Ramos (cell line): ENCODE measurements at regions not wholly inside any gene's neighbourhood (a gene's known extent, or its start where the extent isn't known, plus 50 kb on each side); places are given as distances from the start of the nearest gene placed in this dataset.
"Not testable (repeated sequence)": the region's sequence is repeated elsewhere in the genome, so short reads cannot be mapped to it uniquely, and the experiment has no call there.

Experiments used
- in situ Hi-C: fragments of 300-500 bp; cut with MboI; formaldehyde crosslinking; loops from one replicate; pipeline ENCODE4 v1.14.3; 2022; ENCODE audit warnings: low sequenced_read_pairs; ENCODE audit not compliant: unreplicated experiment

DNA sequence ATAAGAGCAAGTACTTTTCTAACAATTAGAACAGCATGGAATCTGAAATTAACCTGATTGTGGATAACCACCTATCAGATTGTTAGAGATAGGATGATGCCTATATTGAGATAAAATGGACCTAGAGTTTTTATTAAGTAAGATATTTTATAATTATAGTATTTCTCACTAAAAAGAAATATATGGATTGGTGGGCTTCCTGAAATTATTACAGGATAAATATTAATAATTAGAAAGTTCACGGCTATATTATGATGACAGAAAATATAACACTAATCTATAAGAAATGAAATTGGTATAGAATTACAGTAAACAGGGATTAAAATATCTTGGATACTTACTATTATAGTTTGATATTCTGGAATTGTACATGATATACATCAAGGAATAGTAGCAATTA is 378.0 kb upstream of the SPRY2 start:
- in situ Hi-C loops: no loop called here

DNA sequence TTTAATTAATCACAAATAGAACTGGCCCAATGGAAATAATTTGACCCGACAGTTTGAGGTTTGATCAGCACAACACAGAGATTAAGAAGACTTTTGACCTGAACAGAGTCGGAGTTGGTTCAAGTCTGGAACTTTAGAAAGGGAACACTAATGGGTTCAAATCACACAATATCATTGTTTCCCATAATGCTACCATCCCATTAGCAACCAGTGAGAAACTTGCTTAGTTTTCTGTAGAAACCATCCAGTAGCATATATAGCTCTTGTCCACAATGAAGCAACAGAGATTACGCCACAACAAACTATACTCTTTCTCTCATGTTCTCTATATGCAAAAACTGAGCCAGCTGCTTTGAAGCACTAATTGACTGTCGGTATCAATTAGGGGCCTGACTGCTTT is 376.9 kb upstream of the SPRY2 start:
- in situ Hi-C loops: no loop called here

DNA sequence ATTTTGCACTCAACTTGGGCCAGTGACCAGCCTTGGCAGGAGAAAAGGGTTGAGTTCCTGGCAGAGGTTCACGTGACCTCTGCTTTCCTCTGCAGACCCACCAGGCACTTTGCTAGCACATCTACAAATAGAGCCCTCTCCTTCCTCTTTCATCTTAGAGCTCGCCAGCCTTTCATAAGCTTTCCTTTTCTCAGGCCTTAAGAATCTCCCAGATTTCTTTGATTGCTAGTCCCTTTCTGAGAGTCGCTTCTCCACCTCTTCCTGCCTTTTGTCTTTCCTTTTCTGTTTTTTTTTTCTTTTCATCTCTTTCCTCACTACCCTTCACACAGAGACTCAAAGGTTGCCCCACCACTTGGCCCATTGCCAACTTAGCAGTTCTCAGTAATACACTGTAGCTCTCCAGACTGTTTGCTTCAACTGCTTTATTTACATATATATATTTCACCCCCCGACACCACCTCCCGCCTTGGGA is 375.7 kb upstream of the SPRY2 start:
- in situ Hi-C loops: no loop called here

DNA sequence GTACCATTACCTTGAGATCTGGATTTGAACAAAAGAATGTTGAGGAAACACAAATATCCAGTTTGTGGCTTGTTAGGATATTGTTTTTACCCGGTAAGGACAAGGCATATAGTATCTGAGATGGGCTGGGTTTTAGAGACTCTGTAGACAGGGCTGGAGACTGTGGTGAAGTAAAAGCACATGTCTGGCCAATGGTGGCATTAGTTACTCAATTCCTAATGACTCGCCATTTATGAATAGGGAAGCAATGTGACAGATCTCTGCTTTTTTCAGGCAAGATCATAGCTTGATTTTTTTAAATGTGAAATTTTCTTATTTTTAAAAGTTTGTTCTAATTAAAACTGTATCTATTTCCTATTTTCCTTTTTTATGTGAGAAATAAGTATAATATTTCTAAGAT is 371.1 kb upstream of the SPRY2 start:
- in situ Hi-C loops: no loop called here

DNA sequence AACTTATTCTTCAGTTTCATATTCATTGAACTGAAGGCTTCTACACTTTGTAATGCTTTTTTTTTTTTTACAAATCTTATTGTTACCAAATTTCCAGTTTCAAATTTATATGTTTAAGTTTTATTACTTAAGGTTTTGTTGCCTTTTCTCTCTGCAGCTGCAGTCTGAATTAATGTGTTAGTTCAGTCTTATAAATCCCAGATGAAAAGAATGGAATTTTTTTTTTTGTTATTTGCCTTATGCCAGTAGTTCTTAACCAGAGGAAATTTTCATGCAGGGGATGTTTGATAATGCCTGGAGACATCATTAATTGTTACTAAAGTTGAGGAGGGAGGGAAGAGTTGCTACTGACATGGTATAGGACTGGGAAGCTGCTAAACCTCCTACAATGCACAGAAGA is 367.9 kb upstream of the SPRY2 start:
- in situ Hi-C loops: no loop called here

DNA sequence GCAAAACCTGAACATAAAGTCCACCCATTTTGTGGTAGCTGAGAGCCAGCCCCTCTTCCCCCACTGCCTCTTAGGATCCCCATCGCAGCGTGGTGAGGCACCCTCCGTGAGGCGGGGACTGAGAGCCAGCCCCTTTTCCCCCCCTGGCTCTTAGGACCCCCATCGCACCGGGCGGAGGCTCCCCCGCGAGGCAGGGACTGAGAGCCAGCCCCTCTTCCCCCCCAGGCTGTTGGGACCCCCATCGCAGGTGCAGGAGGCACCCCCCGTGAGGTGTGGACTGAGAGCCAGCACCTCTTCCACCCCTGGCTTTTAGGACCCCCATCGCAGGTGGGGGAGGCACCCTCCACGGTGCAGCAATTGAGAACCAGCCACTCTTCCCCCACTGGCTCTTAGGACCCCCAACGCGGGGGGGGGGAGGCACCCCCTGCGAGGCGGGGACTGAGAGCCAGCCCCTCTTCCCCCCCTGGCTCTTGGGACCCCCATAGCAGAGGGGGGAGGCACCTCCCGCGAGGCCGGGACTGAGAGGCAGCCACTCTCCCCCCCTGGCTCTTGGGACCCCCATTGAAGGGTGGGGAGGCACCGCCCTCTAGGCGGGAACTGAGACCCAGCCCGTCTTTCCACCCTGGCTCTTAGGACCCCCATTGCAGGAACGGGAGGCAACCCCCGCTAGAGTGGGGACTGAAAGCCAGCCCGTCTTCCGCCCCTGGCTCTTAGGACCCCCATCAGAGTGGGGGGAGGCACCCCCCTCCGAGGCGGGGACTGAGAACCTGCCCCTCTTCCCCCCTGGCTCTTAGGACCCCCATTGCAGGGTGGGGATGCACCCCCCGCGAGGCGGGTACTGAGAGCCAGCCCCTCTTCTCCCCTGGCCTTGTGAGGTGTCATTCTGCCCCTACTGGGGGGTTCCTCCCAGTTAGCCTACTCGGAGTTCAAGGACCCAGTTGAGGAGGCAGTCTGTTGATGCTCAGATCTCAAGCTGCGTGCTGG is 366.4 kb upstream of the SPRY2 start:
- in situ Hi-C loops: no loop called here

DNA sequence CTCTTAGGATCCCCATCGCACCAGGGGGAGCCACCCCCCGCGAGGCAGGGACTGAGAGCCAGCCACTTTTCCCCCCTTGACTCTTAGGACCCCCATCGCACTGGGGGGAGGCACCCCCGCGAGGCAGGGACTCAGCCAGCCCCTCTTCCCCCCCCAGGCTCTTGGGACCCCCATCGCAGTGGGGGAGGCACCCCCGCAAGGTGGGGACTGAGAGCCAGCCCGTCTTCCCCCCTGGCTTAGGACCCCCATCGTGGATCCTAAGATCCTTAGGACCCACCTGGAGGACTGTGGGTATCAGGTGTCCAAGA is 365.2 kb upstream of the SPRY2 start:
- in situ Hi-C loops: no loop called here

DNA sequence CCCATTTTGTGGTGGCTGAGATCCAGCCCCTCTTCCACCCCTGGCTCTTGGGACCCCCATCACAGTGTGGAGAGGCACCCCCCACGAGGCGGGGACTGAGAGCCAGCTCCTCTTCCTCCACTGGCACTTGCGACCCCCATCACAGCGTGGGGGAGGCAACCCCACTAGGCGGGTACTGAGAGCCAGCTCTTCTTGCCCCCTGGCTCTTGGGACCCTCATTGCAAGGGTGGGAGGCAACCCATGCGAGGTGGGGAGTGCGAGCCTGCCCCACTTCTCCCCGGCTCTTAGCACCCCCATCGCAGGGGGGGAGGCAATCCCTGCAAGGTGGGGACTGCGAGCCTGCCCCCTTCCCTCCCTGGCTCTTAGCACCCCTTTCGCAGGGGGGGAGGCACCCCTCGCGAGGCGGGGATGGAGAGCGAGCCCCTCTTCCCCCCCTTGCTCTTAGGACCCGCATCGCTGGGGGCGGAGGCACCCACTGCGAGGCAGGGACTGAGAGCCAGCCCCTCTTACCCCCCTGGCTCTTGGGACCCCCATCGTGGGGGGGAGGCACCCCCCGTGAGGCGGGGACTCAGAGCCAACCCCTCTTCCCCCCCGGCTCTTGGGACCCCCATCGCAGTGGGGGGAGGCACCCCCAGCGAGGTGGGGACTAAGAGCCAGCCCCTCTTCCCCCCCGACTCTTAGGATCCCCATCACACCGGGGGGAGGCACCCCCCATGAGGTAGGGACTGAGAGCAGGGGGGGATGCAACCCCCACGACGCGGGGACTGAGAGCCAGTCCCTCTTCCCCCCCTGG is 364.6 kb upstream of the SPRY2 start:
- in situ Hi-C loops: no loop called here

DNA sequence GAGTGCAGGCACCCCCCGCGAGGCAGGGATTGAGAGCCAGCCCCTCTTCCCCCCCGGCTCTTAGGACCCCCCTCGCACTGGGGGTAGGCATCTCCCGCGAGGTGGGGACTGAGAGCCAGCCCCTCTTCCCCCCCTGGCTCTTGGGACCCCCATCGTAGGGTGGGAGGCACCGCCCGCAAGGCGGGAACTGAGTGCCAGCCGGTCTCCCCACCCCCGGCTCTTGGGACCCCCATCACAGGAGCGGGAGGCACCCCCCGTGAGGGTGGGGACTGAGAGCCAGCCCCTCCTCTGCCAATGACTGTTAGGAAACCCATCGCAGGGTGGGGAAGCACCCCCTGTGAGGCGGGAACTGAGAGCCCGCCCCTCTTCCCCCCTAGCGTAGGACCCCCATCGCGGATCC is 363.4 kb upstream of the SPRY2 start:
- in situ Hi-C loops: no loop called here

DNA sequence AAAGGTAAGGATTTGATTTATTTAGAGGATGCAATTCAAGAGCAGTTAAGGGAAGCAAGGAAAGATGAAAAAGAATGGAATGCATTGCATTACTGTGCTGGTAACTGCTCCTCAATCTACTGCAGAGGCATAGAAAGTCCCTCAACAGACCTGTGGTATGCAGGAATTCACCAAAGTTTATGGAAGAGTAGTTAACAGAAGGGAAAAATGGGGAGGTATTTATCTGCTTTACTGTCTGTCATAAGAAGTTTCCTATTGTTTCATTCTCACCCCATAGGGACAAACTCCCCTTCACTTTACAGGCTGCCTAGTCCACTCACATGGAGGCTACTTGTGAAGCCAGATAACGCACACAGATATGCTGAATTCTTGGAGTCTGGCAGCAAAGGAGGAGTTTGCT is 354.9 kb upstream of the SPRY2 start:
- in situ Hi-C loops: no loop called here

DNA sequence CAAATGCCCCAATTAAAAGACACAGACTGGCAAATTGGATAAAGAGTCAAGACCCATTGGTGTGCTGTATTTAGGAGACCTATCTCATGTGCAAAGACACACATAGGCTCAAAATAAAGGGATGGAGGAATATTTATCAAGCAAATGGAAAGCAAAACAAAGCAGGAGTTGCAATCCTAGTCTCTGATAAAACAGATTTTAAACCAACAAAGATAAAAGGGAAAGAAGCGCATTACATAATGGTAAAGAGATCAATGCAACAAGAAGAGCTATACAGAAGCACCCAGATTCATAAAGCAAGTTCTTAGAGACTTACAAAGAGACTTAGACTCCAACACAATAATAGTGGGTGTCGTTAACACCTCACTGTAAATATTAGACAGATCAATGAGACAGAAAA is 350.9 kb upstream of the SPRY2 start:
- in situ Hi-C loops: not testable (repeated sequence)

DNA sequence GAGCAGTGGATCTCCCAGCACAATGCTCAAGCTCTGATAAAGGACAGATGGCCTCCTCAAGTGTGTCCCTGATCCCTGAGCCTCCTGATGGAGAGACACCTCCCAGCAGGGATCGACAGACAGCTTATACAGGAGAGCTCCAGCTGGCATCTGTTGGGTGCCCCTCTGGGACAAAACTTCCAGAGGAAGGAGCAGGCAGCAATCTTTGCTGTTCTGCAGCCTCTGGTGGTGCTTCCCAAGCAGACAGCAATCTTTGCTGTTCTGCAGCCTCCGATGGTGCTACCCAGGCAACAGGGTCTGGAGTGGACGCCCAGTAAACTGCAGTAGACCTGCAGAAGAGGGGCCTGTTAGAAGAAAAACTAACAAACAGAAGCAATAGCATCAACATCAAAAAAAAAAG is 349.3 kb upstream of the SPRY2 start:
- in situ Hi-C loops: no loop called here

DNA sequence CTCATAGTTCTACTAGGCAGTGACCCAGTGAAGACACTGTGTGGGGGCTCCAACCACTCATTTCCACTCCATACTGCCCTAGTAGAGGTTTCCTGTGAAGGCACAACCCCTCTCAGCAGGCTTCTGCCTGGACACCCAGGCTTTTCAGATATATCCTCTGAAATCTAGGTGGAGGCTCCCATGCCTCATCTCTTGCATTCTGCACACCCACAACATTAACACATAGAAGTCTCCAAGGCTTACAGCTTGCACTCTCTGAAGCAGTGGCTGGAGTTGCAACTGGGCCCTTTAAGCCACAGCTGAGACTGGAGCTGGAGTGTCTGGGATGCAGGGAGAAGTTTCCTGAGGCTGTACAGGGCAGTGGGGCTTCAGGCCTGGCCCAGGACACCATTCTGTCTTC is 347.7 kb upstream of the SPRY2 start:
- in situ Hi-C loops: no loop called here

DNA sequence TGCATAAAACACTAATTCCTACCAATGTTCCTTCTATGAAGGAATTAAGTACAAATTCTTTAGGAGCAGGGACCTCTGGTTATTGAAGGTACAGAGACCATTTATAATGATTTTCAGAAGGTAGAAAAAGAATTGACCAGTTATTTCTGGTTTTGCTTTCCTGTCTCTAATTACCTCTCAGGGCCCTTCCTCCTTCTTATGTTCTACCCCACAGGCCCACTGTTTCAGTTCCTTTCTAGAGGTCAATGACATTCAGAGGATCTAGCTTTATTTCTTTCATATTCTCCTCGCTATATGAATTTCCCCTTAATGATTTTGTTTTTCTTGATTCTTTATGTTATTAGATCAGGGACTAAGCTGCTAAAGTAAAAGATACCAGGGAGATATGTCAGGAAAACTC is 345.0 kb upstream of the SPRY2 start:
- in situ Hi-C loops: no loop called here

DNA sequence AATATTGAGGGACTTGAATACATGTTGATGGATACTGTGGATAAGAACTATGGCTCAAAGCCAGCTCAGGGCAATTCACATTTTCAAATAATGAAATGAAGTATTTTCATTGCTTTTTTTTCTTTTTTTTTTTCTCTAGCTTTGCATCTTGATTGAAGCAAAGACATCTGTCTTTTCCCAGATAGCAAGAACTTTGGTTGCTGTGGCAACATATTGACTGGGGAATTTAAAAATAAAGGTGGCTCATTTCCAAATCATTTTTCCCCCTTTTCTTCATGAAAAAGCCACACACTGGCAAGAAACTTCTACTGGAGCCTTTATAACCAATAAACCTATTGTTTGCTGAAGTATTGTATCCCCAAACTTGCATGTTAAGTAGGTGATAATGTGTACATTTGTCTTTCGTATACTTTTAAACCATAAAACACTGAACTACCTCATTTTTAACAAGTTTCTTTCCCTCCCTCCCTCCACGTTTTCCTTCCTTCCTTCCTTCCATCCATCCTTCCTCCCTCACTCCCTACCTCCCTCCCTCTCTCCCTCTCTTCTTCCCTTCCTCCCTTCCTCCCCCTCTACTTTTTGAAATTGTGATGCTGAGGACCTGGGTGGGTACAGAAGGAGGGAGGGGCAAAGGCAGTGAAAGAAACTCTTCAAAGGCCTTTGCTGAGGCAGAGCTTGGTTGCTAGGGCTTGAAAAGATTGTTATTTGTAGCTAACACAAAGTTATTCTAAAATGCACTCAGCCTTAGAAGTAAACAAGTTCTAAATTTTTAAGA is 343.5 kb upstream of the SPRY2 start:
- in situ Hi-C loops: no loop called here

DNA sequence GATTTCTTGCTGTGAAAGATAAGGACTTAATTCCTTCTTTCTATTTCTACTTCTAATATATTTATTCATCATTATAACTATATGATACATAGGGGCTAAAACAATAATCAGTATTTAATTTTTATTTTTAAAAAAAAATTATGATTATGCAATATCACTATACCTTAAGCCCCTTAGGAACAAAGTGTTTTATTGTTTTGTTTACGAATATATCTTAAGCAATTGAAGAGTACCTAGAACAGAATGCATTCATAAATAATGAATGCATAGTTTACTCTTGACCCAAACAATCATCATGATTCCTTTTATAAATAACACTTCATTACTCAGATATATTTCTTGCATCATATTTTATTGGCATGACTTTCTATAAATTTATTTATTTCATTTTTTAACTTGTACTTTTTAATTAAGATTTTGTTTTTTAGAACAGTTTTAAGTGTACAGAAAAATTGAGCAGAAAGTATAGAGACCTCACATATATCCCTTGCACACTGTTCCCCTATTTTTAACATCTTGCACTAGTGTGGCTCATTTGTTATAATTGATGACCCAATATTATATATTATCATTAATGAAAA is 339.9 kb upstream of the SPRY2 start:
- in situ Hi-C loops: no loop called here

DNA sequence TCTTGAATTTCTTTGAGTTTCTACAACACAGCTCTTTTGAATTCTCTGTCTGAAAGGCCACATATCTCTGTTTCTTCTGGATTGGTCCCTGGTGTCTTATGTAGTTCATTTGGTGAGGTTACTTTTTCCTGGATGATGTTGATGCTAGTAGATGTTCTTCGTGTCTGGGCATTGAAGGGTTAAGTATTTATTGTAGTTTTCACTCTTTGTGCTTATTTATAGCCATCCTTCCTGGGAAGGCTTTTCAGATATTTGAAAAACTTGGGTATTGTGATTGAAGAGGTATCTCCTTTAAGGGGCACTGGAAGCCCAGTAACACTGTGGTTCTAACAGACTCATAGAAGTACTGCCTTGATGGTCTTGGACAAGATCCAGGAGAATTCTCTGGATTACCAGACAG is 338.5 kb upstream of the SPRY2 start:
- in situ Hi-C loops: no loop called here

DNA sequence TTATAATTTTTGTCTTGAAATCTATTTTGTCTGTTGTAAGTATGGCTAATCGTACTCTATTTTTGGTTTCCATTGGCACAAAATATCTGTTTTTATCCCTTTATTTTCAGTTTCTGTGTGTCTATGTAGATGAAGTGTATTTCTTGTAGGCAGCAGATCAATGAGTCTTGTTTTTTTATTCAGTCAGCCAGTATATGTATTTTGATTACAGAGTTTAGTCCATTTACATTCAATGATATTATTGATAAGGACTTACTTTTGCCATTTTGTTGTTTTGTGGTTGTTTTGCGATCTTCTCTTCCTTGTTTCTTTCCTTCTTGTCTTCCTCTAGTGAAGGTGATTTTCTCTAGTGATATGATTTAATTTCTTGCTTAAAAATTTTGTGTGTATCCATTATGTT is 336.3 kb upstream of the SPRY2 start:
- in situ Hi-C loops: no loop called here

DNA sequence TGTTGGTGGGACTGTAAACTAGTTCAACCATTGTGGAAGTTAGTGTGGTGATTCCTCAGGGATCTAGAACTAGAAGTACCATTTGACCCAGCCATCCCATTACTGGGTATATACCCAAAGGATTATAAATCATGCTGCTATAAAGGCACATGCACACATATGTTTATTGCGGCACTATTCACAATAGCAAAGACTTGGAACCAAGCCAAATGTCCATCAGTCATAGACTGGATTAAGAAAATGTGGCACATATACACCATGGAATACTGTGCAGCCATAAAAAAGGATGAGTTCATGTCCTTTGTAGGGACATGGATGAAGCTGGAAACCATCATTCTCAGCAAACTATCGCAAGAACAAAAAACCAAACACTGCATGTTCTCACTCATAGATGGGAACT is 334.5 kb upstream of the SPRY2 start:
- in situ Hi-C loops: not testable (repeated sequence)

DNA sequence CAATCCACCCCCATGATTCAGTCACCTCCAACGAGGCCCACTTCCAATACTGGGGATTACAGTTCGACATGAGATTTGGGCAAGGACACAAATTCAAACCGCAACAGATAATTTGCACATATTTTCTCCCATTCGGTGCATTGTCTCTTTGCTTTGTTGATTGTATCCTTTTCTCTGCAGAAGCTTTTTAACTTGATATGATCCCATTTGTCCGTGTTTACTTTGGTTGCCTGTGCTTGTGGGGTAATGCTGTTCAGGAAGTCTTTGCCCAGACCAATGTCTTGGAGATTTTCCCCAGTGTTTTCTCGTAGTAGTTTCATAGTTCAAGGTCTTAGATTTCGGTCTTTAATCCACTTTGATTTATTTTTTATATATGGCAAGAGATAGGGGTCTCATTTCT is 330.8 kb upstream of the SPRY2 start:
- in situ Hi-C loops: no loop called here
